ENCODE measurements at regions not wholly inside any gene's neighbourhood (a gene's known extent, or its start where the extent isn't known, plus 50 kb on each side); places are given as distances from the start of the nearest gene placed in this dataset.

- TF ChIP-seq CTCF (IDR thresholded peaks at IDR 0.05): no peak
- no peak for TF ChIP-seq POLR2A (IDR thresholded peaks at IDR 0.05)
Measured at GRCh38 chr2:113823716-113824595, 65.9 kb upstream of the ACTR3 start.

All from body of pancreas (tissue), 4 donors.